ENCODE measurements at regions not wholly inside any gene's neighbourhood (a gene's known extent, or its start where the extent isn't known, plus 50 kb on each side); places are given as distances from the start of the nearest gene placed in this dataset.

GRCh38 chrX:113675278-113675677, 834.6 kb upstream of the AMOT start (continued):
- TF ChIP-seq SP2 (IDR thresholded peaks at IDR 0.05; ENCODE audit: low read length) (no peak), FOSL1 (IDR thresholded peaks at IDR 0.05; ENCODE audit: insufficient read depth, low read depth, low read length) (no peak)
